ENCODE measurements at regions not wholly inside any gene's neighbourhood (a gene's known extent, or its start where the extent isn't known, plus 50 kb on each side); places are given as distances from the start of the nearest gene placed in this dataset.

DNA sequence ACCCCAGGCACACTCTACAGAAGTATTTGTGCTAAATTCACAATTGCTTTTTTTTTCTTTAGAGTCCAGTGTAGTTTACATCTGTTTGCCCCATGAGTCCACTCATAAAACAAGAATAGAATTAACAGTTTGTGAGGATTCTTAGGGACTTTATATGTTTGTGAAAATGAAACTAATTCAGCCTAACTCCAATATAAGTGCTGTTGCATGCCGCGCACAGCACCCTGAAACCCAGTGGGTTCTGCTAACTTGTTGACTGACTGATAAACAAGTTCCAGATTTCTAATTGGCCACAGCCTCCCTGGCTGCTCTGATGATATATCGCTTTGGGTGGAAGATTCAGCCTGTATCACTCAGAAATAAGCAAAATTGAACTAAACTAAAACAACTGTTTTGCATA, 561.4 kb downstream of the PKHD1 start:
- TF ChIP-seq ZEB1 (IDR thresholded peaks at IDR 0.05; ENCODE audit: insufficient replicate concordance, low read depth) (no peak), NR3C1 (CRISPR knock-in tag; IDR thresholded peaks at IDR 0.05) (no peak), RAD51 (IDR thresholded peaks at IDR 0.05; ENCODE audit: borderline replicate concordance) (no peak), HNRNPLL (IDR thresholded peaks at IDR 0.05; ENCODE audit: low read depth, low read length, poor library complexity, severe bottlenecking) (no peak), ZNF792 (CRISPR knock-in tag; IDR thresholded peaks at IDR 0.05) (no peak), HNRNPUL1 (IDR thresholded peaks at IDR 0.05; ENCODE audit: low read depth, low read length) (no peak), ZNF17 (CRISPR knock-in tag; IDR thresholded peaks at IDR 0.05) (no peak), ELF1 (CRISPR knock-in tag; IDR thresholded peaks at IDR 0.05) (no peak), NPAS2 (CRISPR knock-in tag; IDR thresholded peaks at IDR 0.05; ENCODE audit: borderline replicate concordance) (no peak), ZNF12 (CRISPR knock-in tag; IDR thresholded peaks at IDR 0.05) (no peak), ZKSCAN1 (IDR thresholded peaks at IDR 0.05; ENCODE audit: low read length) (no peak), ZNF432 (CRISPR knock-in tag; IDR thresholded peaks at IDR 0.05; ENCODE audit: borderline replicate concordance) (no peak), SRSF1 (optimal IDR thresholded peaks at IDR 0.05; ENCODE audit: low read depth, low read length) (no peak), GFI1 (CRISPR knock-in tag; IDR thresholded peaks at IDR 0.05; ENCODE audit: borderline replicate concordance) (no peak)
- TF ChIP-seq, protein P1, sequence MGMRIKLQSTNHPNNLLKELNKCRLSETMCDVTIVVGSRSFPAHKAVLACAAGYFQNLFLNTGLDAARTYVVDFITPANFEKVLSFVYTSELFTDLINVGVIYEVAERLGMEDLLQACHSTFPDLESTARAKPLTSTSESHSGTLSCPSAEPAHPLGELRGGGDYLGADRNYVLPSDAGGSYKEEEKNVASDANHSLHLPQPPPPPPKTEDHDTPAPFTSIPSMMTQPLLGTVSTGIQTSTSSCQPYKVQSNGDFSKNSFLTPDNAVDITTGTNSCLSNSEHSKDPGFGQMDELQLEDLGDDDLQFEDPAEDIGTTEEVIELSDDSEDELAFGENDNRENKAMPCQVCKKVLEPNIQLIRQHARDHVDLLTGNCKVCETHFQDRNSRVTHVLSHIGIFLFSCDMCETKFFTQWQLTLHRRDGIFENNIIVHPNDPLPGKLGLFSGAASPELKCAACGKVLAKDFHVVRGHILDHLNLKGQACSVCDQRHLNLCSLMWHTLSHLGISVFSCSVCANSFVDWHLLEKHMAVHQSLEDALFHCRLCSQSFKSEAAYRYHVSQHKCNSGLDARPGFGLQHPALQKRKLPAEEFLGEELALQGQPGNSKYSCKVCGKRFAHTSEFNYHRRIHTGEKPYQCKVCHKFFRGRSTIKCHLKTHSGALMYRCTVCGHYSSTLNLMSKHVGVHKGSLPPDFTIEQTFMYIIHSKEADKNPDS (CRISPR knock-in tag; IDR thresholded peaks at IDR 0.05) = no peak
- no peaks in the 10 kb centered on the region for H4K20me1 ChIP-seq (ENCODE audit: insufficient read depth, low read length)
- no peak overlapping the region for H3K4me2 ChIP-seq (ENCODE audit: low read depth, low read length)
- H3K4me1 ChIP-seq (ENCODE audit: insufficient read depth, low read length) = no peaks in the 10 kb centered on the region
- in situ Hi-C loops (cut with HindIII; ENCODE audit: extremely low pct_ligation_motif_present, low pct_unique_long_range_greater_than_20kb) = no loop called here
- intact Hi-C loops (cut with micrococcal nuclease; ENCODE audit: unreplicated experiment) = no loop called here
- H3K4me3 ChIP-seq (replicated peaks in 1 of 3; ENCODE audit: insufficient read depth in 1 of 3, low read depth in 2 of 3, low read length in 3 of 3) = no peak overlapping the region
- no peak overlapping the region for H3K9ac ChIP-seq (ENCODE audit: insufficient read depth, low read depth, low read length)
- H3K27me3 ChIP-seq (ENCODE audit: control insufficient read depth in 1 of 2, insufficient read depth in 2 of 2, low read length in 2 of 2) = no peaks in the 10 kb centered on the region
- H3K36me3 ChIP-seq (replicated peaks in 1 of 2; ENCODE audit: control insufficient read depth in 1 of 2, insufficient read depth in 2 of 2, low read length in 2 of 2) = no peaks in the 10 kb centered on the region
- no peak overlapping the region for H2AFZ ChIP-seq (ENCODE audit: low read length)
- no peak for FAIRE-seq
- H3K9me3 ChIP-seq (ENCODE audit: low read length) = no peaks in the 10 kb centered on the region
- no peaks in the 10 kb centered on the region for H3K79me2 ChIP-seq (ENCODE audit: insufficient read depth, low read length)
- no peak overlapping the region for H3K27ac ChIP-seq (ENCODE audit: extremely low read length, insufficient read depth, low read length)
- BruUV-seq (replicated peaks) = no TSS peak
- CTCF ChIA-PET (ENCODE audit: low intra/inter-chr PET ratio, low total read pairs) = no interaction called here
- no peak for ATAC-seq
- POLR2A ChIA-PET = no interaction called here
- WGBS (ENCODE audit: low lambda C conversion rate) = 64% methylated on average over 3 of the region's 3 CpGs
- DNase-seq (ENCODE audit: low spot score) = no peak
